HG03575 (cell line): ENCODE measurements at regions not wholly inside any gene's neighbourhood (a gene's known extent, or its start where the extent isn't known, plus 50 kb on each side); places are given as distances from the start of the nearest gene placed in this dataset.
"Not testable (repeated sequence)": the region's sequence is repeated elsewhere in the genome, so short reads cannot be mapped to it uniquely, and the experiment has no call there.

Experiments
- ATAC-seq: cut with Tn5 transposase; IDR thresholded peaks from one replicate; pipeline ENCODE4 v1.9.1; 2021; ENCODE audit not compliant: unreplicated experiment, insufficient number of reproducible peaks, low FRiP score; ENCODE audit errors: extremely low read depth

GRCh38 chr14:45658917-45659299 is 405.9 kb upstream of the MIS18BP1 start:
- no peak for ATAC-seq

GRCh38 chr14:45658226-45658916 is 405.4 kb upstream of the MIS18BP1 start:
- ATAC-seq = no peak

GRCh38 chr14:45651890-45652289 is 398.9 kb upstream of the MIS18BP1 start:
- ATAC-seq = no peak

GRCh38 chr14:45650754-45651153 is 397.8 kb upstream of the MIS18BP1 start:
- no peak for ATAC-seq

GRCh38 chr14:45649051-45649450 is 396.0 kb upstream of the MIS18BP1 start:
- ATAC-seq = no peak

GRCh38 chr14:45641541-45641940 is 388.5 kb upstream of the MIS18BP1 start:
- no peak for ATAC-seq

GRCh38 chr14:45634651-45635441 is 381.8 kb upstream of the MIS18BP1 start:
- ATAC-seq = not testable (repeated sequence)

GRCh38 chr14:45633220-45633984 is 380.4 kb upstream of the MIS18BP1 start:
- ATAC-seq = no peak

GRCh38 chr14:45621731-45622130 is 368.7 kb upstream of the MIS18BP1 start:
- no peak for ATAC-seq

GRCh38 chr14:45619831-45620230 is 366.8 kb upstream of the MIS18BP1 start:
- ATAC-seq = no peak

GRCh38 chr14:45610318-45610717 is 357.3 kb upstream of the MIS18BP1 start:
- ATAC-seq = no peak

GRCh38 chr14:45587142-45587541 is 334.1 kb upstream of the MIS18BP1 start:
- no peak for ATAC-seq

GRCh38 chr14:45559626-45560025 is 306.6 kb upstream of the MIS18BP1 start:
- no peak for ATAC-seq

GRCh38 chr14:45558183-45558582 is 305.2 kb upstream of the MIS18BP1 start:
- no peak for ATAC-seq

GRCh38 chr14:45553981-45554380 is 301.0 kb upstream of the MIS18BP1 start:
- ATAC-seq = no peak

GRCh38 chr14:45551240-45551820 is 298.3 kb upstream of the MIS18BP1 start:
- not testable (repeated sequence) for ATAC-seq

- ATAC-seq = no peak
Measured at GRCh38 chr14:45531022-45531421, 278.0 kb upstream of the MIS18BP1 start.

- peak; percentile 71 for ATAC-seq
Measured at GRCh38 chr14:45526715-45527549, 273.9 kb upstream of the MIS18BP1 start.

GRCh38 chr14:45519766-45520165 is 266.8 kb upstream of the MIS18BP1 start:
- no peak for ATAC-seq
